GM10248 (cell line): ENCODE measurements at regions not wholly inside any gene's neighbourhood (a gene's known extent, or its start where the extent isn't known, plus 50 kb on each side); places are given as distances from the start of the nearest gene placed in this dataset.

Experiments used
- CTCF ChIA-PET: fragments of 300-600 bp; sonication (Branson Sonifier 250); formaldehyde crosslinking; extraction: SDS; loops from one replicate; lab custom pipeline; 2021; ENCODE audit warnings: antibody characterized with exemption; lab: Yijun Ruan, JAX
- POLR2A ChIA-PET: fragments of 350-650 bp; sonication (Branson Sonifier 250); formaldehyde crosslinking; extraction: SDS; loops from one replicate; lab custom pipeline; 2020; ENCODE audit warnings: antibody characterized with exemption; lab: Yijun Ruan, JAX
- DNase-seq: peaks from one replicate; pipeline ENCODE4 v3.0.0; 2012; ENCODE audit errors: extremely low spot score
- CTCF ChIP-seq: IDR thresholded peaks from 2 replicates; pipeline ENCODE4 v1.5.1; 2012; ENCODE audit warnings: mild to moderate bottlenecking, low read depth; ENCODE audit errors: extremely low read depth, missing control alignments, control extremely low read depth

- no peak for TF ChIP-seq CTCF
- ChIA-PET CTCF (no interaction called here), POLR2A (no interaction called here)
- DNase-seq: no peak
These were observed 63.6 kb upstream of the TTLL7 start for GRCh38 chr1:84062496-84062895.

GRCh38 chr1:84061336-84061735, 62.4 kb upstream of the TTLL7 start:
- no peak for DNase-seq
- no peak for TF ChIP-seq CTCF

GRCh38 chr1:84060781-84061180, 61.8 kb upstream of the TTLL7 start:
- ChIA-PET CTCF (no interaction called here), POLR2A (no interaction called here)
- no peak for DNase-seq
- no peak for TF ChIP-seq CTCF

More at GRCh38 chr1:84061336-84061735, 62.4 kb upstream of the TTLL7 start:
- ChIA-PET CTCF (interaction anchor here (0.8 kb wide), 1 partner anchor 27 kb away, joined by 3 read pairs; no protein-coding TSS in a partner anchor), POLR2A (no interaction called here)

- ChIA-PET POLR2A (no interaction called here), CTCF (interaction anchor here (2.1 kb wide), 1 partner anchor 30 kb away, joined by 5 read pairs; no protein-coding TSS in a partner anchor)
- TF ChIP-seq CTCF: no peak
- no peak for DNase-seq
These were observed 49.9 kb upstream of the TTLL7 start for GRCh38 chr1:84048820-84049219.
